Liver (tissue), 8 donors: ENCODE measurements at regions not wholly inside any gene's neighbourhood (a gene's known extent, or its start where the extent isn't known, plus 50 kb on each side); places are given as distances from the start of the nearest gene placed in this dataset.

Source experiments
- DNase-seq: peaks from one replicate; pipeline ENCODE4 v3.0.0-alpha.2; 2017; ENCODE audit warnings: low spot score
- H3K27ac ChIP-seq, 2 donors: one replicate each; pipeline ENCODE4 v1.7.0; 2013; ENCODE audit warnings: inconsistent platforms in 2 of 2, low read length in 2 of 2, control low read depth in 1 of 2, low read depth in 1 of 2, mild to moderate bottlenecking in 1 of 2
- H3K27me3 ChIP-seq, 4 donors: one replicate each; pipeline versions ENCODE4 v1.6.1 to v1.7.0; 2013; ENCODE audit warnings: low read length in 3 of 4, inconsistent platforms in 1 of 4, mild to moderate bottlenecking in 1 of 4, moderate library complexity in 1 of 4; ENCODE audit not compliant: control insufficient read depth in 4 of 4, insufficient read depth in 4 of 4
- H3K36me3 ChIP-seq, 4 donors: one replicate each; pipeline versions ENCODE4 v1.6.1 to v1.7.0; 2013; ENCODE audit warnings: low read length in 3 of 4, mild to moderate bottlenecking in 3 of 4, low read depth in 1 of 4, moderate library complexity in 1 of 4; ENCODE audit not compliant: control insufficient read depth in 4 of 4, insufficient read depth in 3 of 4
- H3K4me1 ChIP-seq, 4 donors: one replicate each; pipeline versions ENCODE4 v1.6.1 to v1.7.0; 2013; ENCODE audit warnings: low read length in 3 of 4, mild to moderate bottlenecking in 3 of 4, moderate library complexity in 1 of 4; ENCODE audit not compliant: control insufficient read depth in 4 of 4, insufficient read depth in 4 of 4
- H3K4me3 ChIP-seq, 3 donors: one replicate each; pipeline versions ENCODE4 v1.6.1 to v1.7.0; 2013; ENCODE audit warnings: low read length in 3 of 3, control low read depth in 1 of 3, low read depth in 1 of 3, mild to moderate bottlenecking in 1 of 3
- H3K9ac ChIP-seq, 2 donors: one replicate each; pipeline ENCODE4 v1.7.0; 2013; ENCODE audit warnings: low read length in 2 of 2, mild to moderate bottlenecking in 2 of 2, moderate library complexity in 2 of 2, control low read depth in 1 of 2, low read depth in 1 of 2
- H3K9me3 ChIP-seq, 4 donors: one replicate each; pipeline versions ENCODE4 v1.6.1 to v1.7.0; 2013; ENCODE audit warnings: low read length in 3 of 4; ENCODE audit not compliant: control insufficient read depth in 4 of 4
- CTCF ChIP-seq: fragments of 150-350 bp; IDR thresholded peaks from 2 replicates; pipeline ENCODE4 v1.5.1; 2017; ENCODE audit warnings: improper control_type of control experiment, low read depth, low read length; ENCODE audit not compliant: missing input control
- GABPA ChIP-seq, 2 donors: IDR thresholded peaks in 1 of 2; conservative IDR thresholded peaks in 1 of 2; 2 replicates each; pipeline ENCODE4 v1.6.1; 2016; ENCODE audit warnings: antibody characterized with exemption in 2 of 2, mild to moderate bottlenecking in 1 of 2, moderate library complexity in 1 of 2
- HNF4A ChIP-seq, 2 donors: conservative IDR thresholded peaks; 2 replicates each; pipeline ENCODE4 v1.6.1; 2016; ENCODE audit warnings: antibody characterized with exemption in 2 of 2, mild to moderate bottlenecking in 2 of 2
- HNF4G ChIP-seq: IDR thresholded peaks from 2 replicates; pipeline ENCODE4 v1.6.1; 2016; ENCODE audit warnings: antibody characterized with exemption
- REST ChIP-seq: IDR thresholded peaks from 2 replicates; pipeline ENCODE4 v1.6.1; 2016; ENCODE audit warnings: antibody characterized with exemption, mild to moderate bottlenecking
- RXRA ChIP-seq, 2 donors: IDR thresholded peaks; 2 replicates each; pipeline ENCODE4 v1.6.1; 2017 to 2018; ENCODE audit warnings: antibody characterized with exemption in 2 of 2, mild to moderate bottlenecking in 1 of 2
- SP1 ChIP-seq: IDR thresholded peaks from 2 replicates; pipeline ENCODE4 v1.6.1; 2018; ENCODE audit warnings: antibody characterized with exemption, mild to moderate bottlenecking
- TAF1 ChIP-seq: conservative IDR thresholded peaks from 2 replicates; pipeline ENCODE4 v1.6.1; 2016; ENCODE audit warnings: antibody characterized with exemption, mild to moderate bottlenecking
- WGBS: extraction: QIAGEN DNeasy Blood & Tissue Kit; methylation state at CpG from one replicate; pipeline ENCODE4 v1.1.7; 2013; 5-methylcytosine and 5-hydroxymethylcytosine counted together
- donor health status: healthy.
- donor health status: healthy.
- donor health status: healthy.
- donor health status: healthy.
- donor health status: healthy.

- no peak for TF ChIP-seq CTCF
- TF ChIP-seq HNF4G, result peak; percentile 22
- peak in 1 of 2 donors; percentile 72 for TF ChIP-seq RXRA (IDR thresholded peaks at IDR 0.05)
- TF ChIP-seq SP1, result peak; percentile 48
Observed at GRCh38 chr14:101495827-101496775, 65.2 kb upstream of the DIO3 start (continued).

- no peak for DNase-seq
Observed at GRCh38 chr14:101496776-101497683, 64.3 kb upstream of the DIO3 start.

More at GRCh38 chr14:101496776-101497683, 64.3 kb upstream of the DIO3 start:
- TF ChIP-seq TAF1, result no peak
- no peak for TF ChIP-seq REST
- TF ChIP-seq HNF4A (conservative IDR thresholded peaks at IDR 0.05), result no peak
- no peak for TF ChIP-seq GABPA (IDR thresholded peaks at IDR 0.05 in 1 of 2, conservative IDR thresholded peaks at IDR 0.05 in 1 of 2)
- H3K27me3 ChIP-seq, result no peaks in the 10 kb centered on the region
- H3K27ac ChIP-seq, result no peak overlapping the region
- 57% methylated on average over 16 of the region's 16 CpGs for WGBS
- peaks cover 9 to 35% (median 30%) of the 10 kb centered on the region in 4 donors for H3K4me1 ChIP-seq
- H3K36me3 ChIP-seq, result no peaks in the 10 kb centered on the region
- H3K9me3 ChIP-seq, result no peaks in the 10 kb centered on the region
- H3K4me3 ChIP-seq, result no peak overlapping the region
- H3K9ac ChIP-seq, result no peak overlapping the region
